Retinal pigment epithelial cell (primary cell): ENCODE measurements at regions not wholly inside any gene's neighbourhood (a gene's known extent, or its start where the extent isn't known, plus 50 kb on each side); places are given as distances from the start of the nearest gene placed in this dataset.

Experiments
- DNase-seq: peaks from one replicate; pipeline ENCODE4 v3.0.0-alpha.2; 2010; ENCODE audit warnings: low read depth
- H3K4me3 ChIP-seq: 2 replicates; pipeline ENCODE4 v1.5.1; 2011; ENCODE audit warnings: mild to moderate bottlenecking, low read length, control low read depth, moderate library complexity
- CTCF ChIP-seq: conservative IDR thresholded peaks from 2 replicates; pipeline ENCODE4 v1.5.1; 2011; ENCODE audit warnings: low read depth, low read length, control low read depth, inconsistent platforms

GRCh38 chr12:126719912-126720705 lies 1546.9 kb upstream of the TMEM132C start:
- no peak overlapping the region for H3K4me3 ChIP-seq
- DNase-seq = no peak
- TF ChIP-seq CTCF = no peak

- no peak for DNase-seq
- no peak overlapping the region for H3K4me3 ChIP-seq
- TF ChIP-seq CTCF = no peak
Observed at GRCh38 chr12:126726481-126727217, 1540.3 kb upstream of the TMEM132C start.

GRCh38 chr12:126727218-126728075 lies 1539.5 kb upstream of the TMEM132C start:
- no peak overlapping the region for H3K4me3 ChIP-seq
- TF ChIP-seq CTCF = no peak
- no peak for DNase-seq

GRCh38 chr12:126734296-126734695 lies 1532.7 kb upstream of the TMEM132C start:
- no peak for DNase-seq
- H3K4me3 ChIP-seq = no peak overlapping the region
- no peak for TF ChIP-seq CTCF

GRCh38 chr12:126734710-126735109 lies 1532.3 kb upstream of the TMEM132C start:
- H3K4me3 ChIP-seq = no peak overlapping the region
- TF ChIP-seq CTCF = no peak
- DNase-seq = no peak

GRCh38 chr12:126741536-126742240 lies 1525.3 kb upstream of the TMEM132C start:
- no peak overlapping the region for H3K4me3 ChIP-seq
- no peak for DNase-seq
- TF ChIP-seq CTCF = no peak
